ENCODE measurements at regions not wholly inside any gene's neighbourhood (a gene's known extent, or its start where the extent isn't known, plus 50 kb on each side); places are given as distances from the start of the nearest gene placed in this dataset.

GRCh38 chr4:75110061-75110460 is 177.1 kb downstream of the PARM1 start:
- no peak for TF ChIP-seq POLR2A (IDR thresholded peaks at IDR 0.05)
- no peak for TF ChIP-seq CTCF (IDR thresholded peaks at IDR 0.05)

Measured in heart left ventricle (tissue), 13 donors.